WTC11 (cell line): ENCODE measurements at regions not wholly inside any gene's neighbourhood (a gene's known extent, or its start where the extent isn't known, plus 50 kb on each side); places are given as distances from the start of the nearest gene placed in this dataset.
"Not testable (repeated sequence)": the region's sequence is repeated elsewhere in the genome, so short reads cannot be mapped to it uniquely, and the experiment has no call there.

ENCODE experiments used
- CREM ChIP-seq: sonication (generic); formaldehyde crosslinking; IDR thresholded peaks from 2 replicates; pipeline ENCODE4 v1.8.1; 2022; ENCODE audit warnings: mild to moderate bottlenecking, missing genetic modification reagents, moderate library complexity
- ESRRA ChIP-seq: sonication (generic); formaldehyde crosslinking; IDR thresholded peaks from 2 replicates; pipeline ENCODE4 v1.8.1; 2022; ENCODE audit warnings: mild to moderate bottlenecking, missing genetic modification reagents, borderline replicate concordance
- ETV6 ChIP-seq: sonication (generic); formaldehyde crosslinking; IDR thresholded peaks from 2 replicates; pipeline ENCODE4 v1.8.1; 2022; ENCODE audit warnings: mild to moderate bottlenecking, missing genetic modification reagents
- GABPB1 ChIP-seq: sonication (generic); formaldehyde crosslinking; IDR thresholded peaks from 2 replicates; pipeline ENCODE4 v1.8.1; 2023; ENCODE audit warnings: mild to moderate bottlenecking, missing genetic modification reagents
- TF ChIP-seq, protein P1 (sequence below): sonication (generic); formaldehyde crosslinking; IDR thresholded peaks from 2 replicates; pipeline ENCODE4 v1.8.1; 2022; ENCODE audit warnings: missing genetic modification reagents, borderline replicate concordance
- TF ChIP-seq, protein P2 (sequence below): fragments of 200-600 bp; IDR thresholded peaks from 2 replicates; pipeline ENCODE4 v1.8.0; 2022; ENCODE audit warnings: antibody characterized with exemption
- TF ChIP-seq, protein P3 (sequence below): sonication (generic); formaldehyde crosslinking; IDR thresholded peaks from 2 replicates; pipeline ENCODE4 v1.8.1; 2023; ENCODE audit warnings: mild to moderate bottlenecking, missing genetic modification reagents, moderate library complexity
- TF ChIP-seq, protein P4 (sequence below): sonication (generic); formaldehyde crosslinking; IDR thresholded peaks from 2 replicates; pipeline ENCODE4 v1.8.1; 2023; ENCODE audit warnings: mild to moderate bottlenecking, missing genetic modification reagents
- TF ChIP-seq, protein P5 (sequence below): sonication (generic); formaldehyde crosslinking; IDR thresholded peaks from 2 replicates; pipeline ENCODE4 v1.8.0; 2022; ENCODE audit warnings: mild to moderate bottlenecking, missing genetic modification reagents

DNA sequence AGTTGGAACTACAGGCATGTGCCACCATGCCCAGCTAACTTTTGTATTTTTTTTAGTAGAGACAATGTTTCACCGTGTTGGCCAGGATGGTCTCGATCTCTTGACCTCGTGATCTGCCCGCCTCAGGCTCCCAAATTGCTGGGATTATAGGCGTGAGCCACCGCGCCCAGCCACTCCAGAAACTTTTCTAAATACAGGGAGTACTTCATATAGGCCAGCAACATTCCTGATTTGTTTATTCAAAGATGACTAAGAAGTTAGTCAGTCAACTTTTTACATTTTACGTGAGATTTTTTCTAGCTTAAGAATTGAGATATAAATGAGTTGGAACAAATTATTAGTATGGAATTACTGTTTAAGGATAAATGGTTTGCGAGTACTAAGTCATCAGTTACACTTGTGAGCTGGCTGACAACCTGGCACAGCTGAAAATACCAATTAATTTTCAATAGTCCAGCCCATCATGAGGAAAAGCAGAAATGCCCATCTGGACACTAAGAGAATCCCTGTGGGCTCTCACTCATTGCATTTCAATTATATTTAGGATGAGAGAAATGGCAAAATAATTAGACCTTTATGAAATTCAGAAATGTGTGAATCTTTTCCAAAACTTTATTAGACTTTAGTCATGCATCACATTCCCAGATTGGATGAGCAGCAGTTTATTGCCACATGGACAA lies 430.8 kb upstream of the SPATA31A3 start:
- not testable (repeated sequence) for TF ChIP-seq CREM (CRISPR knock-in tag); GABPB1 (CRISPR knock-in tag); ETV6; ESRRA (CRISPR knock-in tag)
- TF ChIP-seq, protein P1, sequence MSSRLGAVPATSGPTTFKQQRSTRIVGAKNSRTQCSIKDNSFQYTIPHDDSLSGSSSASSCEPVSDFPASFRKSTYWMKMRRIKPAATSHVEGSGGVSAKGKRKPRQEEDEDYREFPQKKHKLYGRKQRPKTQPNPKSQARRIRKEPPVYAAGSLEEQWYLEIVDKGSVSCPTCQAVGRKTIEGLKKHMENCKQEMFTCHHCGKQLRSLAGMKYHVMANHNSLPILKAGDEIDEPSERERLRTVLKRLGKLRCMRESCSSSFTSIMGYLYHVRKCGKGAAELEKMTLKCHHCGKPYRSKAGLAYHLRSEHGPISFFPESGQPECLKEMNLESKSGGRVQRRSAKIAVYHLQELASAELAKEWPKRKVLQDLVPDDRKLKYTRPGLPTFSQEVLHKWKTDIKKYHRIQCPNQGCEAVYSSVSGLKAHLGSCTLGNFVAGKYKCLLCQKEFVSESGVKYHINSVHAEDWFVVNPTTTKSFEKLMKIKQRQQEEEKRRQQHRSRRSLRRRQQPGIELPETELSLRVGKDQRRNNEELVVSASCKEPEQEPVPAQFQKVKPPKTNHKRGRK (CRISPR knock-in tag) = not testable (repeated sequence)
- TF ChIP-seq, protein P2, sequence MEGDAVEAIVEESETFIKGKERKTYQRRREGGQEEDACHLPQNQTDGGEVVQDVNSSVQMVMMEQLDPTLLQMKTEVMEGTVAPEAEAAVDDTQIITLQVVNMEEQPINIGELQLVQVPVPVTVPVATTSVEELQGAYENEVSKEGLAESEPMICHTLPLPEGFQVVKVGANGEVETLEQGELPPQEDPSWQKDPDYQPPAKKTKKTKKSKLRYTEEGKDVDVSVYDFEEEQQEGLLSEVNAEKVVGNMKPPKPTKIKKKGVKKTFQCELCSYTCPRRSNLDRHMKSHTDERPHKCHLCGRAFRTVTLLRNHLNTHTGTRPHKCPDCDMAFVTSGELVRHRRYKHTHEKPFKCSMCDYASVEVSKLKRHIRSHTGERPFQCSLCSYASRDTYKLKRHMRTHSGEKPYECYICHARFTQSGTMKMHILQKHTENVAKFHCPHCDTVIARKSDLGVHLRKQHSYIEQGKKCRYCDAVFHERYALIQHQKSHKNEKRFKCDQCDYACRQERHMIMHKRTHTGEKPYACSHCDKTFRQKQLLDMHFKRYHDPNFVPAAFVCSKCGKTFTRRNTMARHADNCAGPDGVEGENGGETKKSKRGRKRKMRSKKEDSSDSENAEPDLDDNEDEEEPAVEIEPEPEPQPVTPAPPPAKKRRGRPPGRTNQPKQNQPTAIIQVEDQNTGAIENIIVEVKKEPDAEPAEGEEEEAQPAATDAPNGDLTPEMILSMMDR = not testable (repeated sequence)
- TF ChIP-seq, protein P3, sequence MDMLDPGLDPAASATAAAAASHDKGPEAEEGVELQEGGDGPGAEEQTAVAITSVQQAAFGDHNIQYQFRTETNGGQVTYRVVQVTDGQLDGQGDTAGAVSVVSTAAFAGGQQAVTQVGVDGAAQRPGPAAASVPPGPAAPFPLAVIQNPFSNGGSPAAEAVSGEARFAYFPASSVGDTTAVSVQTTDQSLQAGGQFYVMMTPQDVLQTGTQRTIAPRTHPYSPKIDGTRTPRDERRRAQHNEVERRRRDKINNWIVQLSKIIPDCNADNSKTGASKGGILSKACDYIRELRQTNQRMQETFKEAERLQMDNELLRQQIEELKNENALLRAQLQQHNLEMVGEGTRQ (CRISPR knock-in tag) = not testable (repeated sequence)
- TF ChIP-seq, protein P4, sequence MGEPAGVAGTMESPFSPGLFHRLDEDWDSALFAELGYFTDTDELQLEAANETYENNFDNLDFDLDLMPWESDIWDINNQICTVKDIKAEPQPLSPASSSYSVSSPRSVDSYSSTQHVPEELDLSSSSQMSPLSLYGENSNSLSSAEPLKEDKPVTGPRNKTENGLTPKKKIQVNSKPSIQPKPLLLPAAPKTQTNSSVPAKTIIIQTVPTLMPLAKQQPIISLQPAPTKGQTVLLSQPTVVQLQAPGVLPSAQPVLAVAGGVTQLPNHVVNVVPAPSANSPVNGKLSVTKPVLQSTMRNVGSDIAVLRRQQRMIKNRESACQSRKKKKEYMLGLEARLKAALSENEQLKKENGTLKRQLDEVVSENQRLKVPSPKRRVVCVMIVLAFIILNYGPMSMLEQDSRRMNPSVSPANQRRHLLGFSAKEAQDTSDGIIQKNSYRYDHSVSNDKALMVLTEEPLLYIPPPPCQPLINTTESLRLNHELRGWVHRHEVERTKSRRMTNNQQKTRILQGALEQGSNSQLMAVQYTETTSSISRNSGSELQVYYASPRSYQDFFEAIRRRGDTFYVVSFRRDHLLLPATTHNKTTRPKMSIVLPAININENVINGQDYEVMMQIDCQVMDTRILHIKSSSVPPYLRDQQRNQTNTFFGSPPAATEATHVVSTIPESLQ (CRISPR knock-in tag) = not testable (repeated sequence)
- TF ChIP-seq, protein P5, sequence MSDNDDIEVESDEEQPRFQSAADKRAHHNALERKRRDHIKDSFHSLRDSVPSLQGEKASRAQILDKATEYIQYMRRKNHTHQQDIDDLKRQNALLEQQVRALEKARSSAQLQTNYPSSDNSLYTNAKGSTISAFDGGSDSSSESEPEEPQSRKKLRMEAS (CRISPR knock-in tag) = not testable (repeated sequence)
